Keratinocyte (primary cell): ENCODE measurements at regions not wholly inside any gene's neighbourhood (a gene's known extent, or its start where the extent isn't known, plus 50 kb on each side); places are given as distances from the start of the nearest gene placed in this dataset.

Experiments
- DNase-seq: peaks from one replicate; pipeline ENCODE4 v3.0.0-alpha.2; 2011; ENCODE audit warnings: low read depth, missing footprints, low spot score
- FAIRE-seq: peaks from 2 replicates; lab custom pipeline; 2011; peaks lifted over from hg19 to GRCh38; lab: Jason Lieb, UNC
- H2AFZ ChIP-seq: 2 replicates; pipeline ENCODE4 v1.6.0; 2012; ENCODE audit warnings: low read length, control low read depth, inconsistent platforms; ENCODE audit not compliant: control insufficient read depth
- H3K27ac ChIP-seq: 2 replicates; pipeline ENCODE4 v1.5.1; 2011; ENCODE audit warnings: low read length; ENCODE audit not compliant: control insufficient read depth, insufficient read depth
- H3K27me3 ChIP-seq: 3 replicates; pipeline ENCODE4 v1.6.0; 2011; ENCODE audit warnings: low read length; ENCODE audit not compliant: control insufficient read depth, insufficient read depth; ENCODE audit errors: extremely low read depth
- H3K36me3 ChIP-seq, 2 experiments: 2 replicates in 1 of 2; 3 replicates in 1 of 2; pipeline ENCODE4 v1.5.1; 2011; ENCODE audit warnings: low read length in 2 of 2, mild to moderate bottlenecking in 1 of 2; ENCODE audit not compliant: control insufficient read depth in 2 of 2, insufficient read depth in 2 of 2; ENCODE audit errors: extremely low read depth in 1 of 2
- H3K4me1 ChIP-seq: 3 replicates; pipeline ENCODE4 v1.5.1; 2011; ENCODE audit warnings: low read length; ENCODE audit not compliant: control insufficient read depth, insufficient read depth; ENCODE audit errors: extremely low read depth
- H3K4me2 ChIP-seq: 3 replicates; pipeline ENCODE4 v1.6.0; 2011; ENCODE audit warnings: low read depth, low read length; ENCODE audit not compliant: control insufficient read depth, insufficient read depth; ENCODE audit errors: extremely low read depth
- H3K4me3 ChIP-seq, 3 experiments: fragments of 200-600 bp in 1 of 3; sonication (generic) in 1 of 3; 2 replicates in 2 of 3; 3 replicates in 1 of 3; pipeline ENCODE4 v1.5.1; 2011 to 2016; ENCODE audit warnings: low read length in 3 of 3, mild to moderate bottlenecking in 3 of 3, control low read depth in 2 of 3, inconsistent platforms in 1 of 3, low read depth in 1 of 3, mixed read lengths in 1 of 3, mixed run types in 1 of 3, moderate library complexity in 1 of 3; ENCODE audit not compliant: control insufficient read depth in 2 of 3, insufficient read depth in 2 of 3; ENCODE audit errors: extremely low read depth in 1 of 3
- H3K79me2 ChIP-seq: 2 replicates; pipeline ENCODE4 v1.6.0; 2012; ENCODE audit warnings: low read length; ENCODE audit not compliant: control insufficient read depth, insufficient read depth
- H3K9ac ChIP-seq: 3 replicates; pipeline ENCODE4 v1.6.0; 2011; ENCODE audit warnings: low read length; ENCODE audit not compliant: control insufficient read depth, insufficient read depth; ENCODE audit errors: extremely low read depth
- H3K9me1 ChIP-seq: 3 replicates; pipeline ENCODE4 v1.6.0; 2011; ENCODE audit warnings: low read length; ENCODE audit not compliant: control insufficient read depth, insufficient read depth; ENCODE audit errors: extremely low read depth
- H3K9me3 ChIP-seq: 2 replicates; pipeline ENCODE4 v1.5.1; 2012; ENCODE audit warnings: low read depth, low read length; ENCODE audit not compliant: control insufficient read depth
- H4K20me1 ChIP-seq: 3 replicates; pipeline ENCODE4 v1.6.0; 2011; ENCODE audit warnings: low read length; ENCODE audit not compliant: control insufficient read depth, insufficient read depth; ENCODE audit errors: extremely low read depth
- EZH2 ChIP-seq: IDR thresholded peaks from one replicate; pipeline ENCODE4 v1.6.1; 2012; ENCODE audit warnings: inconsistent platforms, mild to moderate bottlenecking, low read length, moderate library complexity
- dilution Hi-C: fragments of 300-500 bp; cut with MboI; formaldehyde crosslinking; loops from one replicate; pipeline ENCODE4 v1.7.0; 2020; ENCODE audit warnings: low sequenced_read_pairs; ENCODE audit not compliant: extremely low pct_ligation_motif_present
- TF ChIP-seq, protein P1 (sequence below), 3 experiments: IDR thresholded peaks in 1 of 3; conservative IDR thresholded peaks in 1 of 3; optimal IDR thresholded peaks in 1 of 3; 2 replicates in 2 of 3; 3 replicates in 1 of 3; pipeline versions ENCODE3 to v1.5.1; 2011; ENCODE audit warnings: low read length in 3 of 3, mild to moderate bottlenecking in 3 of 3, moderate library complexity in 2 of 3, control low read depth in 1 of 3, inconsistent platforms in 1 of 3; ENCODE audit not compliant: insufficient read depth in 2 of 3; ENCODE audit errors: extremely low read depth in 1 of 3

DNA sequence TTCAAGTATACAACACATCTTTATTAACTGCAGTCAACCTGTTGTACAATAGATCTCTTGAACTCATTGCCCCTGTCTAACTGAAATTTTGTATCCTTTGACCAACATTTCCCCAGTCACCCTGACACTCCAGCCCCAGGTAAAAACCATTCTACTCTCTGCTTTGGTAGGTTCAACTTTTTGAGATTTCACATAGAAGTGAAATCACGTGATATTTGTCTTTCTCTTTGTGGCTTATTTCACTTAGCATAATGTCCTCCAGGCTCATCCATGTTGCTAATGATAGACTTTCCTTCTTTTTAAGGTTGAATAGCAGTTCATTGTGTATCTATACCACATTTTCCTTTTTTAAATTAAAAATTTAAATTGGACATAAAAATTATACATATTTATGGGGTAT lies 126.5 kb upstream of the MAN2A1 start:
- FAIRE-seq (no peak), DNase-seq (no peak)
- Histone ChIP-seq H3K9me3 (no peaks in the 10 kb centered on the region), H3K4me1 (peaks cover 8% of the 10 kb centered on the region), H3K9me1 (no peaks in the 10 kb centered on the region), H3K27ac (no peak overlapping the region), H3K79me2 (no peaks in the 10 kb centered on the region), H4K20me1 (no peaks in the 10 kb centered on the region), H3K4me2 (no peak overlapping the region), H3K9ac (no peak overlapping the region), H3K36me3 (no peaks in the 10 kb centered on the region), H3K4me3 (no peak overlapping the region), H2AFZ (no peak overlapping the region), H3K27me3 (no peaks in the 10 kb centered on the region)
- dilution Hi-C loops, result no loop called here
- TF ChIP-seq EZH2, result no peak
- TF ChIP-seq, protein P1, sequence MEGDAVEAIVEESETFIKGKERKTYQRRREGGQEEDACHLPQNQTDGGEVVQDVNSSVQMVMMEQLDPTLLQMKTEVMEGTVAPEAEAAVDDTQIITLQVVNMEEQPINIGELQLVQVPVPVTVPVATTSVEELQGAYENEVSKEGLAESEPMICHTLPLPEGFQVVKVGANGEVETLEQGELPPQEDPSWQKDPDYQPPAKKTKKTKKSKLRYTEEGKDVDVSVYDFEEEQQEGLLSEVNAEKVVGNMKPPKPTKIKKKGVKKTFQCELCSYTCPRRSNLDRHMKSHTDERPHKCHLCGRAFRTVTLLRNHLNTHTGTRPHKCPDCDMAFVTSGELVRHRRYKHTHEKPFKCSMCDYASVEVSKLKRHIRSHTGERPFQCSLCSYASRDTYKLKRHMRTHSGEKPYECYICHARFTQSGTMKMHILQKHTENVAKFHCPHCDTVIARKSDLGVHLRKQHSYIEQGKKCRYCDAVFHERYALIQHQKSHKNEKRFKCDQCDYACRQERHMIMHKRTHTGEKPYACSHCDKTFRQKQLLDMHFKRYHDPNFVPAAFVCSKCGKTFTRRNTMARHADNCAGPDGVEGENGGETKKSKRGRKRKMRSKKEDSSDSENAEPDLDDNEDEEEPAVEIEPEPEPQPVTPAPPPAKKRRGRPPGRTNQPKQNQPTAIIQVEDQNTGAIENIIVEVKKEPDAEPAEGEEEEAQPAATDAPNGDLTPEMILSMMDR (optimal IDR thresholded peaks at IDR 0.05 in 1 of 3, IDR thresholded peaks at IDR 0.05 in 1 of 3, conservative IDR thresholded peaks at IDR 0.05 in 1 of 3; ENCODE audit: extremely low read depth in 1 of 3, insufficient read depth in 2 of 3, low read length in 3 of 3), result no peak

DNA sequence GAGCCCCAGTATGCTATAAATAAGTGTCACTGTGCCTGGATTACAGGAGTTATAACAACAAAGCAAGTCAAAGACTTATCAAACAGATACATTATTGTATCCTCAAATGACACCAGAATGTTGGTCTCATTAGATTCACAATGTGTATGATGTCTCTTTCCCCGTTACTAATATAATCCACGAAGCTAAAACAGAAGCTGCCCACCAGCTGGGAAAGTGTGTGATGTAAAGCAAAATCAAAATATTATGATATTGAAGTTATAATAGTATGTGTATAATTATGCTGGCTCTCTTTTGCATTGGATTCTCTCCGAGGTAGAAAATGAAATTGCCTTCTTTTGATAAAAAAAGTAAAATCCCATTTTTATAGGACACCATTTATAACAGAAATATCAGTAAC lies 127.3 kb upstream of the MAN2A1 start:
- TF ChIP-seq EZH2, result no peak
- TF ChIP-seq, protein P1 (optimal IDR thresholded peaks at IDR 0.05 in 1 of 3, IDR thresholded peaks at IDR 0.05 in 1 of 3, conservative IDR thresholded peaks at IDR 0.05 in 1 of 3; ENCODE audit: extremely low read depth in 1 of 3, insufficient read depth in 2 of 3, low read length in 3 of 3), result no peak
- Histone ChIP-seq H4K20me1 (no peaks in the 10 kb centered on the region), H3K36me3 (no peaks in the 10 kb centered on the region), H3K27me3 (no peaks in the 10 kb centered on the region), H3K79me2 (no peaks in the 10 kb centered on the region), H3K9ac (no peak overlapping the region), H3K9me1 (no peaks in the 10 kb centered on the region), H3K4me3 (no peak overlapping the region), H3K4me1 (peaks cover 6% of the 10 kb centered on the region), H2AFZ (no peak overlapping the region), H3K9me3 (no peaks in the 10 kb centered on the region), H3K27ac (no peak overlapping the region), H3K4me2 (no peak overlapping the region)
- dilution Hi-C loops, result no loop called here
- FAIRE-seq, result no peak
- DNase-seq, result no peak
